Cardiac muscle cell (in vitro differentiated cells and primary cell): ENCODE measurements at regions not wholly inside any gene's neighbourhood (a gene's known extent, or its start where the extent isn't known, plus 50 kb on each side); places are given as distances from the start of the nearest gene placed in this dataset.

Experiments
- DNase-seq, 2 donors: peaks; one replicate each; pipeline versions ENCODE4 v3.0.0 to v3.0.0-alpha.2; 2010 to 2017; ENCODE audit warnings: low read depth in 1 of 2, low spot score in 1 of 2
- H3K27ac ChIP-seq: fragments of 200-600 bp; sonication (generic); 2 replicates; pipeline ENCODE4 v1.5.1; 2016
- H3K27me3 ChIP-seq: fragments of 200-600 bp; sonication (generic); 2 replicates; pipeline ENCODE4 v1.6.0; 2016; ENCODE audit warnings: control low read depth
- H3K36me3 ChIP-seq: fragments of 200-600 bp; sonication (generic); 2 replicates; pipeline ENCODE4 v1.5.1; 2016; ENCODE audit warnings: control low read depth
- H3K4me1 ChIP-seq: fragments of 200-600 bp; sonication (generic); 2 replicates; pipeline ENCODE4 v1.8.1; 2017; ENCODE audit warnings: low read depth, mild to moderate bottlenecking, mixed run types
- H3K4me3 ChIP-seq: fragments of 200-600 bp; sonication (generic); 2 replicates; pipeline ENCODE4 v1.5.1; 2016; ENCODE audit warnings: mild to moderate bottlenecking
- H3K9me3 ChIP-seq: fragments of 200-600 bp; sonication (generic); 2 replicates; pipeline ENCODE4 v1.5.1; 2017; ENCODE audit warnings: low read depth, mild to moderate bottlenecking, control low read depth
- CTCF ChIP-seq: IDR thresholded peaks from 2 replicates; pipeline ENCODE4 v1.5.1; 2012; ENCODE audit warnings: low read depth, mild to moderate bottlenecking, low read length

DNA sequence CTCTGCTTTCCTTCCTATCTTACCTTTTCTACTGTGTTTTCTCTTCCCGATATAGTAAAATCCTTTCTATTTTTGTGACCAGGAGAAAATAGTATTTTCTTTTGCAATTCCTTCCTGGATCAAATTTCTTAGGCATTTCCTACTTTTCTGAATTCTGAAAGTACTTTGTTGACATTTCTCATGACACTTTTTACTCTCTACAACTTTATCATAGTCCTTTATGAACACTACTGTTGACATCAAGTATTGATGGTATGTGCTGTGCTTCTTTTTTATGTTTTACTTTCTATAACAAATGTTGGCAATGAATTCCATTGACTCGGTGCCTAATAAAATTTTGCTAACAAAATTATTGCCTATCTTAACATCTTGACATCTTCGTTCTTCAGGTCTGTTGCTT lies 217.7 kb upstream of the TCF4 start:
- DNase-seq = no peak
- H3K27me3 ChIP-seq = no peaks in the 10 kb centered on the region
- H3K4me3 ChIP-seq = no peak overlapping the region
- H3K4me1 ChIP-seq = no peaks in the 10 kb centered on the region
- no peak overlapping the region for H3K27ac ChIP-seq
- no peaks in the 10 kb centered on the region for H3K9me3 ChIP-seq
- TF ChIP-seq CTCF = no peak
- no peaks in the 10 kb centered on the region for H3K36me3 ChIP-seq

DNA sequence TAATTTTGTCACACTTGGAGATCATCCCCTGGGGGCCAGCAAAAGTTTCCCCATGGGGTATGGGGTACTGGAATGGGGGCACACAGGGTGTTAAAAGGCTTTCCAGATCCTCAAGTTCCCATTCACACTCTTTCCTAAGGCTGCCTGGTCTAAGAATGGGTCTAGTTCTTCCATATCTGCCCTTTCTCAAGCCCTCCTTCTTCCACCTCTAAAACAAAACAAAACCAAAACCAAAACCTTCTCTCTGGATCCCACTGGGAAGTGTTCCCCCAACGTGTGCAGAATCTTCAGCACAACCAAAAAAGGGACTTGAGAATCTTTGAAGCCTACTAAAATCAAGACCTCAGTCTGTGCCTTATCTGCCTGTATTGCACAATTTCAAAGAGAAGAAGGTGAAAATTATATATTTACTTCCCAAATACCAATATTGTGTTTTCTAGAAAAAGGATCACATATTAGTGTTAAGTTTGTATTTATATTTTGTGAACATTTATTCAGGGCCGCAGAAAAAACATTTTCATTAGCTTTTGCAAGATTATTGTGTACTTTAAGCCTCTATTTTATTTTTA lies 207.2 kb upstream of the TCF4 start:
- DNase-seq = no peak
- H3K9me3 ChIP-seq = no peaks in the 10 kb centered on the region
- H3K27me3 ChIP-seq = no peaks in the 10 kb centered on the region
- no peak overlapping the region for H3K4me3 ChIP-seq
- TF ChIP-seq CTCF = no peak
- no peak overlapping the region for H3K27ac ChIP-seq
- no peaks in the 10 kb centered on the region for H3K36me3 ChIP-seq
- H3K4me1 ChIP-seq = peaks cover 7% of the 10 kb centered on the region

DNA sequence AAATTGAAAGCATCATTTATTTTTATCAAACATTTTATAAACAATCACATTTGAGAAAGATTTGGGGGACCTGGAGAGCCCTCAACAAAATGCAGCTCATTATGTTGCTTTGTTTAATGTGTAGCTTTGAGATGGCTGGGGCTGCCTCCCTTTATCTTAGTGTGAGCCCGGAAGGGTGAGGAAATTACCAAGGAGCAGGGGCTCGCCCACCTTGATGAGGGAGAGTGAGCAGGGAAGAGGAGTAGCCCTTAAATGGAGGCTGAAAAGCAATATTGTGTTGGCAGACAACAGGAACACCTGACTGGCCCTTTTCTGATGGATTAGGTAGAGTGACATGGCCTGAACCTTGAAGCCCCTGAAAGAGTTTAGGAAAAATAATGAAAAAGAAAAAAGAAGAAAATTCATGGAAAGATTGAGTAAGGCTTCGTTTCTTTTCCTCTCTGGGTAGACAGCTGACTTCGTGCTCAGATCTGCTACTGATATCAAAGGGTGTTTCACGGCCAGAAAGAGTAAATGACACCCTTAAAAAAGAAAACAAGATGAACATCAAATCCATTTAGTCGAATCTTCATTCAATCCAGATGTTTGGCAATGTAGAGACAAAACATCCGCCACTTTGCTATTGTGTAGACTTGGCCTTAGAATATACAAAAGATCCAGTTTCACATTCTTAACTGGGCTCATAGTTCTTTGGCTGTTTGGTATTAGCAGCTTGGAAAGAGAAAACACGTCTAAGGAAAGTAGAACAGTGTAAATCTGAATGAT lies 206.5 kb upstream of the TCF4 start:
- DNase-seq = no peak
- no peaks in the 10 kb centered on the region for H3K27me3 ChIP-seq

GRCh38 chr18:55790296-55790695 lies 202.3 kb upstream of the TCF4 start:
- Histone ChIP-seq H3K4me3 (no peak overlapping the region), H3K9me3 (no peaks in the 10 kb centered on the region), H3K27me3 (no peaks in the 10 kb centered on the region), H3K27ac (no peak overlapping the region), H3K4me1 (peaks cover 7% of the 10 kb centered on the region), H3K36me3 (no peaks in the 10 kb centered on the region)
- TF ChIP-seq CTCF = no peak
- peak in 1 of 2 donors; percentile 71 for DNase-seq

More for the DNA sequence above, 206.5 kb upstream of the TCF4 start:
- TF ChIP-seq CTCF = no peak
- Histone ChIP-seq H3K4me1 (peaks cover 7% of the 10 kb centered on the region), H3K4me3 (no peak overlapping the region), H3K9me3 (no peaks in the 10 kb centered on the region), H3K36me3 (no peaks in the 10 kb centered on the region), H3K27ac (no peak overlapping the region)

DNA sequence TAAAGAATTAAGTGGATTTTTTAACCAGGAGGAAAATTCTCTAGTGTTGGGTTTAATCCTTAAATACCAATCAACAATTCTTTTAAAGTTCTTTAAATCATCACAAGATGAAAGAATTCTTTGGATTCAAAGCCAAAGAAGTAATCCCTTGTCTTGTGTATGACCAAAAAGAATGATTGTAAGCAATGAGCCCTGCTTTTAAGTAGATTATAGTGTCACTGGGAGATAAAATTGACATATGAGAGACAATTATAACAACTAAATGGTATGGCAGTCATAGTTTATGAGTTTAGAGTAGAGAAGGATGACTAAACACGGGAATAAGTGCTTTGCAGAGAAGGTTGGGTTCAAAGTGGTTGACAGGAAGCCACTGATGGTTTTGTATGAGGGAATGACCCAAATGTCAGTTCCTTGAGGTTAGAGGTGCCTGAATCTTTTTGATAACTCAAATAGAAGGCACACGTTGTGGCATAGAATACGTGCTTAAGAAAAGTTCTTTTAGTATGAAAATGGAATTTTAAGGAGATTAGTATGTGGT lies 199.6 kb upstream of the TCF4 start:
- Histone ChIP-seq H3K36me3 (no peaks in the 10 kb centered on the region), H3K27me3 (no peaks in the 10 kb centered on the region), H3K9me3 (no peaks in the 10 kb centered on the region), H3K4me1 (no peaks in the 10 kb centered on the region), H3K27ac (no peak overlapping the region), H3K4me3 (no peak overlapping the region)
- no peak for DNase-seq
- TF ChIP-seq CTCF = no peak
